ENCODE measurements at regions not wholly inside any gene's neighbourhood (a gene's known extent, or its start where the extent isn't known, plus 50 kb on each side); places are given as distances from the start of the nearest gene placed in this dataset.

DNA sequence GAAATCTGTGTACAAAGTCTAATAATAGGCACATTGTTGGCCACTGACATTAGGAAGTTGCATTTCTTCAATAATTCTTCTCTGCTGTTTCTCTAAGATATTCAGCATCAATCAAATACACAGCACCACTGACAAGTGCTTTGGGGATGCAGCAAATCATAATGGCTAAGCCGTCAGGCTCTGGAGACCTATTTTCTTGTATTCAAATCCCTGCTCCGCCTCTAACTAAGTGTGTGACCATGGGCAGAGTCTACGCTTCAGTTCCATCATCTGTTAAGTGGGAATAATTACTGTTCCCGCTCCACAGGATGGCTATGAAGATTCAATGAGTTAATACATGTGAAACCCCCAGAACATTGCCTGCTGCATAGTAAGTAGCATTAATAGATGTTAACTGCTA is 176.9 kb downstream of the ADGRL4 start:
- TF ChIP-seq, protein P1, sequence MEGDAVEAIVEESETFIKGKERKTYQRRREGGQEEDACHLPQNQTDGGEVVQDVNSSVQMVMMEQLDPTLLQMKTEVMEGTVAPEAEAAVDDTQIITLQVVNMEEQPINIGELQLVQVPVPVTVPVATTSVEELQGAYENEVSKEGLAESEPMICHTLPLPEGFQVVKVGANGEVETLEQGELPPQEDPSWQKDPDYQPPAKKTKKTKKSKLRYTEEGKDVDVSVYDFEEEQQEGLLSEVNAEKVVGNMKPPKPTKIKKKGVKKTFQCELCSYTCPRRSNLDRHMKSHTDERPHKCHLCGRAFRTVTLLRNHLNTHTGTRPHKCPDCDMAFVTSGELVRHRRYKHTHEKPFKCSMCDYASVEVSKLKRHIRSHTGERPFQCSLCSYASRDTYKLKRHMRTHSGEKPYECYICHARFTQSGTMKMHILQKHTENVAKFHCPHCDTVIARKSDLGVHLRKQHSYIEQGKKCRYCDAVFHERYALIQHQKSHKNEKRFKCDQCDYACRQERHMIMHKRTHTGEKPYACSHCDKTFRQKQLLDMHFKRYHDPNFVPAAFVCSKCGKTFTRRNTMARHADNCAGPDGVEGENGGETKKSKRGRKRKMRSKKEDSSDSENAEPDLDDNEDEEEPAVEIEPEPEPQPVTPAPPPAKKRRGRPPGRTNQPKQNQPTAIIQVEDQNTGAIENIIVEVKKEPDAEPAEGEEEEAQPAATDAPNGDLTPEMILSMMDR (IDR thresholded peaks at IDR 0.05; ENCODE audit: insufficient read depth, low read depth, low read length) = no peak
- TF ChIP-seq EZH2 (IDR thresholded peaks at IDR 0.05; ENCODE audit: insufficient read depth, low read length) = no peak

All from astrocyte (in vitro differentiated cells and primary cell).